Renal pelvis (tissue), 1 donor: ENCODE measurements at regions not wholly inside any gene's neighbourhood (a gene's known extent, or its start where the extent isn't known, plus 50 kb on each side); places are given as distances from the start of the nearest gene placed in this dataset.
"Not testable (repeated sequence)": the region's sequence is repeated elsewhere in the genome, so short reads cannot be mapped to it uniquely, and the experiment has no call there.

Experiments used
- DNase-seq: peaks from one replicate; pipeline ENCODE4 v3.0.0-alpha.2; 2013

GRCh38 chr7:110480964-110481363, 610.0 kb upstream of the LRRN3 start:
- no peak for DNase-seq

GRCh38 chr7:110483553-110483952, 607.4 kb upstream of the LRRN3 start:
- no peak for DNase-seq

GRCh38 chr7:110484356-110484755, 606.6 kb upstream of the LRRN3 start:
- DNase-seq = no peak

GRCh38 chr7:110486549-110486948, 604.4 kb upstream of the LRRN3 start:
- no peak for DNase-seq

- no peak for DNase-seq
Observed at GRCh38 chr7:110502888-110503465, 588.0 kb upstream of the LRRN3 start.

GRCh38 chr7:110507369-110507768, 583.6 kb upstream of the LRRN3 start:
- no peak for DNase-seq

GRCh38 chr7:110507832-110508231, 583.1 kb upstream of the LRRN3 start:
- no peak for DNase-seq

GRCh38 chr7:110514975-110515551, 575.9 kb upstream of the LRRN3 start:
- not testable (repeated sequence) for DNase-seq

GRCh38 chr7:110519851-110520250, 571.1 kb upstream of the LRRN3 start:
- DNase-seq = no peak

- DNase-seq = no peak
Observed at GRCh38 chr7:110521357-110521911, 569.5 kb upstream of the LRRN3 start.

GRCh38 chr7:110522061-110522760, 568.7 kb upstream of the LRRN3 start:
- peak; percentile 12 for DNase-seq

GRCh38 chr7:110522761-110523200, 568.1 kb upstream of the LRRN3 start:
- DNase-seq = peak; percentile 70

GRCh38 chr7:110529175-110529574, 561.8 kb upstream of the LRRN3 start:
- DNase-seq = no peak

GRCh38 chr7:110531186-110531585, 559.7 kb upstream of the LRRN3 start:
- no peak for DNase-seq

GRCh38 chr7:110534241-110534931, 556.5 kb upstream of the LRRN3 start:
- no peak for DNase-seq

GRCh38 chr7:110539216-110539615, 551.7 kb upstream of the LRRN3 start:
- DNase-seq = no peak

- DNase-seq = no peak
Observed at GRCh38 chr7:110541962-110542361, 549.0 kb upstream of the LRRN3 start.

GRCh38 chr7:110544194-110544593, 546.7 kb upstream of the LRRN3 start:
- no peak for DNase-seq

GRCh38 chr7:110548372-110548771, 542.6 kb upstream of the LRRN3 start:
- DNase-seq = no peak

- DNase-seq = no peak
Observed at GRCh38 chr7:110557136-110557535, 533.8 kb upstream of the LRRN3 start.

- DNase-seq = not testable (repeated sequence)
Observed at GRCh38 chr7:110563286-110563685, 527.6 kb upstream of the LRRN3 start.

GRCh38 chr7:110564246-110564645, 526.7 kb upstream of the LRRN3 start:
- DNase-seq = no peak

GRCh38 chr7:110568388-110568787, 522.5 kb upstream of the LRRN3 start:
- no peak for DNase-seq
